Suprapubic skin (tissue), 4 donors: ENCODE measurements at regions not wholly inside any gene's neighbourhood (a gene's known extent, or its start where the extent isn't known, plus 50 kb on each side); places are given as distances from the start of the nearest gene placed in this dataset.

Experiments used
- DNase-seq, 2 donors: peaks; one replicate each; pipeline ENCODE4 v3.0.0-alpha.2; 2019; ENCODE audit warnings: low spot score in 2 of 2
- H3K27ac ChIP-seq: fragments of 200-600 bp; sonication (generic); one replicate; pipeline ENCODE4 v1.5.1; 2019
- H3K27me3 ChIP-seq: fragments of 200-600 bp; sonication (generic); one replicate; pipeline ENCODE4 v1.5.1; 2019
- H3K36me3 ChIP-seq: fragments of 200-600 bp; sonication (generic); one replicate; pipeline ENCODE4 v1.5.1; 2019
- H3K4me1 ChIP-seq: fragments of 200-600 bp; sonication (generic); one replicate; pipeline ENCODE4 v1.5.1; 2019
- H3K4me3 ChIP-seq: fragments of 200-600 bp; sonication (generic); one replicate; pipeline ENCODE4 v1.5.1; 2019; ENCODE audit warnings: mild to moderate bottlenecking
- H3K9me3 ChIP-seq: fragments of 200-600 bp; sonication (generic); one replicate; pipeline ENCODE4 v1.5.1; 2019
- CTCF ChIP-seq, 2 donors: fragments of 200-600 bp in 1 of 2; fragments of 450-650 bp in 1 of 2; sonication (generic) in 1 of 2; IDR thresholded peaks; one replicate each; pipeline ENCODE4 v1.5.1; 2016 to 2019; ENCODE audit warnings: antibody characterized with exemption in 2 of 2, mild to moderate bottlenecking in 1 of 2, moderate library complexity in 1 of 2
- EP300 ChIP-seq: sonication (generic); formaldehyde crosslinking; IDR thresholded peaks from one replicate; pipeline ENCODE4 v1.6.1; 2017; ENCODE audit warnings: antibody characterized with exemption
- POLR2A ChIP-seq, 2 donors: fragments of 450-650 bp; IDR thresholded peaks; one replicate each; pipeline ENCODE4 v1.6.1; 2017; ENCODE audit warnings: antibody characterized with exemption in 2 of 2, mild to moderate bottlenecking in 2 of 2, moderate library complexity in 2 of 2
- POLR2AphosphoS5 ChIP-seq, 3 donors: sonication (generic); formaldehyde crosslinking; IDR thresholded peaks; one replicate each; pipeline ENCODE4 v1.6.1; 2017; ENCODE audit warnings: antibody characterized with exemption in 3 of 3
- WGBS: methylation state at CpG from one replicate; pipeline ENCODE4 v1.1.5; 2018; 5-methylcytosine and 5-hydroxymethylcytosine counted together

- 35% methylated on average over 3 of the region's 3 CpGs for WGBS
- DNase-seq, result no peak
- Histone ChIP-seq H3K9me3 (no peaks in the 10 kb centered on the region), H3K36me3 (no peaks in the 10 kb centered on the region), H3K4me3 (no peak overlapping the region), H3K4me1 (no peaks in the 10 kb centered on the region), H3K27ac (no peak overlapping the region), H3K27me3 (no peaks in the 10 kb centered on the region)
- TF ChIP-seq EP300 (no peak), CTCF (IDR thresholded peaks at IDR 0.05) (no peak), POLR2A (IDR thresholded peaks at IDR 0.05) (no peak), POLR2AphosphoS5 (IDR thresholded peaks at IDR 0.05) (no peak)
Observed at GRCh38 chr15:47301481-47301880, 415.8 kb upstream of the SEMA6D start.

- TF ChIP-seq POLR2A (IDR thresholded peaks at IDR 0.05) (no peak), POLR2AphosphoS5 (IDR thresholded peaks at IDR 0.05) (no peak), EP300 (no peak), CTCF (IDR thresholded peaks at IDR 0.05) (no peak)
- H3K4me1 ChIP-seq, result no peaks in the 10 kb centered on the region
- H3K27me3 ChIP-seq, result no peaks in the 10 kb centered on the region
- no peak overlapping the region for H3K4me3 ChIP-seq
- no peak overlapping the region for H3K27ac ChIP-seq
- no peaks in the 10 kb centered on the region for H3K36me3 ChIP-seq
- no peaks in the 10 kb centered on the region for H3K9me3 ChIP-seq
- DNase-seq, result no peak
Observed at GRCh38 chr15:47304656-47305055, 412.6 kb upstream of the SEMA6D start.

GRCh38 chr15:47312161-47312560, 405.1 kb upstream of the SEMA6D start:
- Histone ChIP-seq H3K27me3 (no peaks in the 10 kb centered on the region), H3K4me1 (no peaks in the 10 kb centered on the region), H3K27ac (no peak overlapping the region), H3K36me3 (no peaks in the 10 kb centered on the region), H3K4me3 (no peak overlapping the region), H3K9me3 (no peaks in the 10 kb centered on the region)
- 62% methylated on average over 3 of the region's 3 CpGs for WGBS
- TF ChIP-seq EP300 (no peak), CTCF (IDR thresholded peaks at IDR 0.05) (no peak), POLR2A (IDR thresholded peaks at IDR 0.05) (no peak), POLR2AphosphoS5 (IDR thresholded peaks at IDR 0.05) (no peak)
- DNase-seq, result no peak

GRCh38 chr15:47326410-47327333, 390.6 kb upstream of the SEMA6D start:
- Histone ChIP-seq H3K27ac (no peak overlapping the region), H3K27me3 (no peaks in the 10 kb centered on the region), H3K4me1 (peaks cover 3% of the 10 kb centered on the region), H3K9me3 (no peaks in the 10 kb centered on the region), H3K36me3 (no peaks in the 10 kb centered on the region), H3K4me3 (no peak overlapping the region)
- no peak for TF ChIP-seq EP300
- TF ChIP-seq POLR2A (IDR thresholded peaks at IDR 0.05), result no peak
- no peak for TF ChIP-seq CTCF (IDR thresholded peaks at IDR 0.05)
- TF ChIP-seq POLR2AphosphoS5 (IDR thresholded peaks at IDR 0.05), result no peak
- WGBS, result 72% methylated on average over 5 of the region's 5 CpGs
- DNase-seq, result no peak

GRCh38 chr15:47331829-47332393, 385.4 kb upstream of the SEMA6D start:
- H3K9me3 ChIP-seq, result no peaks in the 10 kb centered on the region
- H3K36me3 ChIP-seq, result no peaks in the 10 kb centered on the region
- H3K4me3 ChIP-seq, result no peak overlapping the region
- no peak overlapping the region for H3K27ac ChIP-seq
- H3K27me3 ChIP-seq, result no peaks in the 10 kb centered on the region
- peaks cover 3% of the 10 kb centered on the region for H3K4me1 ChIP-seq
- WGBS, result 55% methylated on average over 6 of the region's 6 CpGs
- DNase-seq, result no peak
- TF ChIP-seq EP300, result no peak
- TF ChIP-seq CTCF (IDR thresholded peaks at IDR 0.05), result no peak
- no peak for TF ChIP-seq POLR2AphosphoS5 (IDR thresholded peaks at IDR 0.05)
- TF ChIP-seq POLR2A (IDR thresholded peaks at IDR 0.05), result no peak
